Stimulated activated memory B cell treated with anti-CD40 and anti-IgM and Interleukin-4, amounts not matched to agents 10 μg/mL and 1 μg/mL and 100 μg/mL, for 72 hours (primary cell): ENCODE measurements at regions not wholly inside any gene's neighbourhood (a gene's known extent, or its start where the extent isn't known, plus 50 kb on each side); places are given as distances from the start of the nearest gene placed in this dataset.

Source experiments
- ATAC-seq: fragments of 150-1000 bp; cut with Tn5 transposase; 2 replicates; pipeline ENCODE4 v1.10.0; 2021
- H3K27ac Mint-ChIP-seq: one replicate; pipeline ENCODE4 v1.8.0; 2022; ENCODE audit warnings: mild to moderate bottlenecking, mixed read lengths
- H3K27me3 Mint-ChIP-seq: one replicate; pipeline ENCODE4 v1.8.0; 2022; ENCODE audit warnings: mixed read lengths
- H3K36me3 Mint-ChIP-seq: one replicate; pipeline ENCODE4 v1.8.0; 2022; ENCODE audit warnings: mixed read lengths
- H3K4me1 Mint-ChIP-seq: one replicate; pipeline ENCODE4 v1.8.0; 2022; ENCODE audit warnings: mixed read lengths
- H3K4me3 Mint-ChIP-seq: one replicate; pipeline ENCODE4 v1.8.0; 2022; ENCODE audit warnings: mild to moderate bottlenecking, moderate library complexity, mixed read lengths
- H3K9me3 Mint-ChIP-seq: one replicate; pipeline ENCODE4 v1.8.0; 2022; ENCODE audit warnings: mixed read lengths

- ATAC-seq = no peak
- H3K27me3 Mint-ChIP-seq = no peaks in the 10 kb centered on the region
- peaks cover 4% of the 10 kb centered on the region for H3K4me1 Mint-ChIP-seq
- no peak overlapping the region for H3K4me3 Mint-ChIP-seq
- H3K9me3 Mint-ChIP-seq = peaks cover 2% of the 10 kb centered on the region
- H3K27ac Mint-ChIP-seq = no peak overlapping the region
- peaks cover 3% of the 10 kb centered on the region for H3K36me3 Mint-ChIP-seq
Measured at GRCh38 chr9:94159069-94159939, 75.0 kb downstream of the PTPDC1 start.

- Mint-ChIP-seq H3K36me3 (no peaks in the 10 kb centered on the region), H3K4me1 (peaks cover 15% of the 10 kb centered on the region), H3K9me3 (no peaks in the 10 kb centered on the region), H3K27me3 (no peaks in the 10 kb centered on the region), H3K4me3 (no peak overlapping the region), H3K27ac (no peak overlapping the region)
- no peak for ATAC-seq
Measured at GRCh38 chr9:94160594-94161501, 76.6 kb downstream of the PTPDC1 start.

GRCh38 chr9:94161673-94162072, 77.4 kb downstream of the PTPDC1 start:
- Mint-ChIP-seq H3K4me1 (peaks cover 15% of the 10 kb centered on the region), H3K27me3 (no peaks in the 10 kb centered on the region), H3K36me3 (no peaks in the 10 kb centered on the region), H3K9me3 (no peaks in the 10 kb centered on the region), H3K4me3 (no peak overlapping the region), H3K27ac (peak overlapping the region; percentile 55)
- ATAC-seq = no peak

- Mint-ChIP-seq H3K36me3 (peaks cover 5% of the 10 kb centered on the region), H3K9me3 (no peaks in the 10 kb centered on the region), H3K27ac (peak overlapping the region; percentile 91), H3K27me3 (no peaks in the 10 kb centered on the region), H3K4me1 (peaks cover 41% of the 10 kb centered on the region), H3K4me3 (peak overlapping the region; percentile 83)
- no peak for ATAC-seq
Measured at GRCh38 chr9:94164806-94165549, 80.7 kb downstream of the PTPDC1 start.

GRCh38 chr9:94165592-94166235, 81.5 kb downstream of the PTPDC1 start:
- Mint-ChIP-seq H3K4me1 (peaks cover 47% of the 10 kb centered on the region), H3K4me3 (peak overlapping the region; percentile 83), H3K27ac (peak overlapping the region; percentile 91), H3K36me3 (peaks cover 5% of the 10 kb centered on the region), H3K27me3 (no peaks in the 10 kb centered on the region), H3K9me3 (no peaks in the 10 kb centered on the region)
- ATAC-seq = peak; percentile 98

- Mint-ChIP-seq H3K27ac (peak overlapping the region; percentile 91), H3K27me3 (no peaks in the 10 kb centered on the region), H3K4me1 (peaks cover 51% of the 10 kb centered on the region), H3K36me3 (peaks cover 5% of the 10 kb centered on the region), H3K9me3 (no peaks in the 10 kb centered on the region), H3K4me3 (peak overlapping the region; percentile 84)
- peak; percentile 81 for ATAC-seq
Measured at GRCh38 chr9:94166236-94166975, 82.1 kb downstream of the PTPDC1 start.

GRCh38 chr9:94166976-94167346, 82.7 kb downstream of the PTPDC1 start:
- no peaks in the 10 kb centered on the region for H3K27me3 Mint-ChIP-seq
- no peaks in the 10 kb centered on the region for H3K9me3 Mint-ChIP-seq
- peaks cover 56% of the 10 kb centered on the region for H3K4me1 Mint-ChIP-seq
- H3K27ac Mint-ChIP-seq = peak overlapping the region; percentile 91
- peak overlapping the region; percentile 84 for H3K4me3 Mint-ChIP-seq
- ATAC-seq = no peak
- peaks cover 5% of the 10 kb centered on the region for H3K36me3 Mint-ChIP-seq

- no peaks in the 10 kb centered on the region for H3K9me3 Mint-ChIP-seq
- peak overlapping the region; percentile 91 for H3K27ac Mint-ChIP-seq
- peaks cover 6% of the 10 kb centered on the region for H3K36me3 Mint-ChIP-seq
- H3K27me3 Mint-ChIP-seq = no peaks in the 10 kb centered on the region
- no peak for ATAC-seq
- peak overlapping the region; percentile 84 for H3K4me3 Mint-ChIP-seq
- peaks cover 59% of the 10 kb centered on the region for H3K4me1 Mint-ChIP-seq
Measured at GRCh38 chr9:94167376-94167890, 83.2 kb downstream of the PTPDC1 start.

GRCh38 chr9:94168203-94169000, 84.1 kb downstream of the PTPDC1 start:
- H3K9me3 Mint-ChIP-seq = no peaks in the 10 kb centered on the region
- ATAC-seq = no peak
- H3K4me1 Mint-ChIP-seq = peaks cover 69% of the 10 kb centered on the region
- no peaks in the 10 kb centered on the region for H3K27me3 Mint-ChIP-seq
- peaks cover 13% of the 10 kb centered on the region for H3K36me3 Mint-ChIP-seq
- no peak overlapping the region for H3K27ac Mint-ChIP-seq
- H3K4me3 Mint-ChIP-seq = peak overlapping the region; percentile 84

GRCh38 chr9:94169968-94170367, 85.7 kb downstream of the PTPDC1 start:
- peaks cover 75% of the 10 kb centered on the region for H3K4me1 Mint-ChIP-seq
- no peaks in the 10 kb centered on the region for H3K27me3 Mint-ChIP-seq
- ATAC-seq = no peak
- H3K27ac Mint-ChIP-seq = no peak overlapping the region
- H3K4me3 Mint-ChIP-seq = peak overlapping the region; percentile 0
- no peaks in the 10 kb centered on the region for H3K9me3 Mint-ChIP-seq
- H3K36me3 Mint-ChIP-seq = peaks cover 21% of the 10 kb centered on the region

- peak overlapping the region; percentile 71 for H3K27ac Mint-ChIP-seq
- H3K4me1 Mint-ChIP-seq = peaks cover 72% of the 10 kb centered on the region
- ATAC-seq = peak; percentile 47
- H3K36me3 Mint-ChIP-seq = peaks cover 40% of the 10 kb centered on the region
- H3K4me3 Mint-ChIP-seq = no peak overlapping the region
- no peaks in the 10 kb centered on the region for H3K27me3 Mint-ChIP-seq
- no peaks in the 10 kb centered on the region for H3K9me3 Mint-ChIP-seq
Measured at GRCh38 chr9:94173632-94174031, 85.5 kb upstream of the ZNF169 start.

GRCh38 chr9:94174164-94174563, 84.9 kb upstream of the ZNF169 start:
- Mint-ChIP-seq H3K4me1 (peaks cover 73% of the 10 kb centered on the region), H3K36me3 (peaks cover 40% of the 10 kb centered on the region), H3K27me3 (no peaks in the 10 kb centered on the region), H3K27ac (peak overlapping the region; percentile 71), H3K4me3 (no peak overlapping the region), H3K9me3 (no peaks in the 10 kb centered on the region)
- ATAC-seq = no peak

GRCh38 chr9:94175669-94176068, 83.4 kb upstream of the ZNF169 start:
- Mint-ChIP-seq H3K27me3 (no peaks in the 10 kb centered on the region), H3K27ac (peak overlapping the region; percentile 73), H3K36me3 (peaks cover 50% of the 10 kb centered on the region), H3K4me1 (peaks cover 74% of the 10 kb centered on the region), H3K4me3 (peak overlapping the region; percentile 33), H3K9me3 (no peaks in the 10 kb centered on the region)
- no peak for ATAC-seq
